ENCODE measurements at regions not wholly inside any gene's neighbourhood (a gene's known extent, or its start where the extent isn't known, plus 50 kb on each side); places are given as distances from the start of the nearest gene placed in this dataset.

GRCh38 chr5:164332349-164333196 lies 827.2 kb downstream of the MAT2B start:
- no peak for TF ChIP-seq CTCF (IDR thresholded peaks at IDR 0.05; ENCODE audit: insufficient read depth, low read depth, low read length, missing control alignments)
- H3K4me3 ChIP-seq (ENCODE audit: low read length) = no peak overlapping the region
- no peak for DNase-seq (ENCODE audit: low read depth)

GRCh38 chr5:164335837-164336236 lies 830.4 kb downstream of the MAT2B start:
- no peak for TF ChIP-seq CTCF (IDR thresholded peaks at IDR 0.05; ENCODE audit: insufficient read depth, low read depth, low read length, missing control alignments)
- H3K4me3 ChIP-seq (ENCODE audit: low read length) = no peak overlapping the region
- peak; percentile 86 for DNase-seq (ENCODE audit: low read depth)

- DNase-seq (ENCODE audit: low read depth) = no peak
- no peak for TF ChIP-seq CTCF (IDR thresholded peaks at IDR 0.05; ENCODE audit: insufficient read depth, low read depth, low read length, missing control alignments)
- no peak overlapping the region for H3K4me3 ChIP-seq (ENCODE audit: low read length)
Measured at GRCh38 chr5:164336276-164336675, 830.9 kb downstream of the MAT2B start.

- peak; percentile 39 for DNase-seq (ENCODE audit: low read depth)
- TF ChIP-seq CTCF (IDR thresholded peaks at IDR 0.05; ENCODE audit: insufficient read depth, low read depth, low read length, missing control alignments) = no peak
- H3K4me3 ChIP-seq (ENCODE audit: low read length) = no peak overlapping the region
Measured at GRCh38 chr5:164336906-164337305, 831.5 kb downstream of the MAT2B start.

- no peak for TF ChIP-seq CTCF (IDR thresholded peaks at IDR 0.05; ENCODE audit: insufficient read depth, low read depth, low read length, missing control alignments)
- H3K4me3 ChIP-seq (ENCODE audit: low read length) = no peak overlapping the region
- no peak for DNase-seq (ENCODE audit: low read depth)
Measured at GRCh38 chr5:164341056-164341619, 835.7 kb downstream of the MAT2B start.

- TF ChIP-seq CTCF (IDR thresholded peaks at IDR 0.05; ENCODE audit: insufficient read depth, low read depth, low read length, missing control alignments) = no peak
- DNase-seq (ENCODE audit: low read depth) = peak; percentile 58
- no peak overlapping the region for H3K4me3 ChIP-seq (ENCODE audit: low read length)
Measured at GRCh38 chr5:164345173-164345849, 839.9 kb downstream of the MAT2B start.
